HFF-Myc (cell line): ENCODE measurements at regions not wholly inside any gene's neighbourhood (a gene's known extent, or its start where the extent isn't known, plus 50 kb on each side); places are given as distances from the start of the nearest gene placed in this dataset.

Experiments
- DNase-seq: peaks from one replicate; pipeline ENCODE4 v3.0.0-alpha.2; 2011; ENCODE audit warnings: low read depth; ENCODE audit errors: extremely low read depth
- H3K4me3 ChIP-seq: replicated peaks from 2 replicates; pipeline ENCODE4 v1.5.1; 2011; ENCODE audit warnings: low read depth, mild to moderate bottlenecking, control low read depth, low read length
- CTCF ChIP-seq: IDR thresholded peaks from 2 replicates; pipeline ENCODE4 v1.5.1; 2012; ENCODE audit warnings: mild to moderate bottlenecking, low read depth, low read length, control low read depth; ENCODE audit errors: missing control alignments

GRCh38 chr9:28758971-28759370 lies 1185.7 kb upstream of the C9orf72 start:
- no peak for TF ChIP-seq CTCF
- no peak overlapping the region for H3K4me3 ChIP-seq
- DNase-seq: no peak

GRCh38 chr9:28762167-28762566 lies 1188.9 kb upstream of the C9orf72 start:
- DNase-seq: no peak
- TF ChIP-seq CTCF: no peak
- H3K4me3 ChIP-seq: no peak overlapping the region

GRCh38 chr9:28764532-28764931 lies 1191.3 kb upstream of the C9orf72 start:
- TF ChIP-seq CTCF: no peak
- DNase-seq: no peak
- H3K4me3 ChIP-seq: no peak overlapping the region

GRCh38 chr9:28770226-28770625 lies 1196.9 kb upstream of the C9orf72 start:
- no peak overlapping the region for H3K4me3 ChIP-seq
- DNase-seq: no peak
- TF ChIP-seq CTCF: no peak

- H3K4me3 ChIP-seq: no peak overlapping the region
- DNase-seq: no peak
- no peak for TF ChIP-seq CTCF
Observed at GRCh38 chr9:28770827-28771226, 1197.5 kb upstream of the C9orf72 start.

GRCh38 chr9:28774433-28775235 lies 1201.4 kb upstream of the C9orf72 start:
- DNase-seq: no peak
- H3K4me3 ChIP-seq: no peak overlapping the region
- no peak for TF ChIP-seq CTCF

GRCh38 chr9:28779243-28779642 lies 1206.0 kb upstream of the C9orf72 start:
- H3K4me3 ChIP-seq: no peak overlapping the region
- DNase-seq: no peak
- TF ChIP-seq CTCF: no peak
